ENCODE measurements at regions not wholly inside any gene's neighbourhood (a gene's known extent, or its start where the extent isn't known, plus 50 kb on each side); places are given as distances from the start of the nearest gene placed in this dataset.

- TF ChIP-seq BCLAF1 (IDR thresholded peaks at IDR 0.05; ENCODE audit: borderline replicate concordance in 1 of 2, control insufficient read depth in 1 of 2, low read depth in 2 of 2, low read length in 1 of 2) (no peak), AFF4 (CRISPR knock-in tag; IDR thresholded peaks at IDR 0.05) (no peak), DIDO1 (tag; IDR thresholded peaks at IDR 0.05; ENCODE audit: low read depth) (no peak), ZNF589 (CRISPR knock-in tag; IDR thresholded peaks at IDR 0.05; ENCODE audit: low read depth) (no peak), ZMIZ1 (IDR thresholded peaks at IDR 0.05; ENCODE audit: low read depth in 2 of 2, low read length in 2 of 2) (no peak)
Measured at GRCh38 chr5:68949256-68949655, 144.6 kb upstream of the SLC30A5 start (continued).

Data from K562 (cell line).